ENCODE measurements at regions not wholly inside any gene's neighbourhood (a gene's known extent, or its start where the extent isn't known, plus 50 kb on each side); places are given as distances from the start of the nearest gene placed in this dataset.

DNA sequence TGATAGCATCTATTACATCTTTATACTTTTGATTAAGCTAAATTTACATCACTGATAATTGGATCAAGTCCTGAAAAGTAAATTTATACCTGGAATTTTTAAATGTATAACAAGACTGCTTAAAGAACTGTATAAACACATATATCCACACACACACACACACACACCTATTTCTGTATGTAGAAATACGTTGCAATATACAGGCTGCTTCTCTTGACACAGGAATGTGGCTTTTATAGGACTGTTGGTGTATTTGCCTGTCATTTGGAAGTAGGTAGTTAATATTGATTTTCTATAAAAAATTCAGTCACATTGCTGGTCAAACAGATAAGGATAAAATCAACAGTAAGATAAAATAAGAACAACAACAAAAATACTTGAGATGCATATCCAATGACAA lies 708.5 kb upstream of the RAG2 start:
- TF ChIP-seq, protein P1, sequence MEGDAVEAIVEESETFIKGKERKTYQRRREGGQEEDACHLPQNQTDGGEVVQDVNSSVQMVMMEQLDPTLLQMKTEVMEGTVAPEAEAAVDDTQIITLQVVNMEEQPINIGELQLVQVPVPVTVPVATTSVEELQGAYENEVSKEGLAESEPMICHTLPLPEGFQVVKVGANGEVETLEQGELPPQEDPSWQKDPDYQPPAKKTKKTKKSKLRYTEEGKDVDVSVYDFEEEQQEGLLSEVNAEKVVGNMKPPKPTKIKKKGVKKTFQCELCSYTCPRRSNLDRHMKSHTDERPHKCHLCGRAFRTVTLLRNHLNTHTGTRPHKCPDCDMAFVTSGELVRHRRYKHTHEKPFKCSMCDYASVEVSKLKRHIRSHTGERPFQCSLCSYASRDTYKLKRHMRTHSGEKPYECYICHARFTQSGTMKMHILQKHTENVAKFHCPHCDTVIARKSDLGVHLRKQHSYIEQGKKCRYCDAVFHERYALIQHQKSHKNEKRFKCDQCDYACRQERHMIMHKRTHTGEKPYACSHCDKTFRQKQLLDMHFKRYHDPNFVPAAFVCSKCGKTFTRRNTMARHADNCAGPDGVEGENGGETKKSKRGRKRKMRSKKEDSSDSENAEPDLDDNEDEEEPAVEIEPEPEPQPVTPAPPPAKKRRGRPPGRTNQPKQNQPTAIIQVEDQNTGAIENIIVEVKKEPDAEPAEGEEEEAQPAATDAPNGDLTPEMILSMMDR (IDR thresholded peaks at IDR 0.05): no peak
- TF ChIP-seq POLR2A (IDR thresholded peaks at IDR 0.05): no peak
